NK-92 treated with Interleukin-12 subunit alpha and Interleukin-12 subunit beta, amount 100 ng/mL, for 24 hours (cell line): ENCODE measurements at regions not wholly inside any gene's neighbourhood (a gene's known extent, or its start where the extent isn't known, plus 50 kb on each side); places are given as distances from the start of the nearest gene placed in this dataset.
"Not testable (repeated sequence)": the region's sequence is repeated elsewhere in the genome, so short reads cannot be mapped to it uniquely, and the experiment has no call there.

Experiments
- DNase-seq: peaks from one replicate; lab custom pipeline; 2025; lab: John Stamatoyannopoulos, UW

- no peak for DNase-seq
Measured at GRCh38 chr12:131375261-131375971, 335.5 kb upstream of the SFSWAP start.

GRCh38 chr12:131375972-131376345 is 334.9 kb upstream of the SFSWAP start:
- DNase-seq, result no peak

GRCh38 chr12:131378176-131378842 is 332.6 kb upstream of the SFSWAP start:
- DNase-seq, result no peak

GRCh38 chr12:131378861-131379665 is 331.8 kb upstream of the SFSWAP start:
- no peak for DNase-seq

- no peak for DNase-seq
Measured at GRCh38 chr12:131379738-131380137, 331.2 kb upstream of the SFSWAP start.

GRCh38 chr12:131380220-131380964 is 330.5 kb upstream of the SFSWAP start:
- DNase-seq, result no peak

GRCh38 chr12:131380965-131381705 is 329.8 kb upstream of the SFSWAP start:
- no peak for DNase-seq

- no peak for DNase-seq
Measured at GRCh38 chr12:131381716-131382430, 329.0 kb upstream of the SFSWAP start.

GRCh38 chr12:131383291-131383690 is 327.6 kb upstream of the SFSWAP start:
- no peak for DNase-seq

- DNase-seq, result no peak
Measured at GRCh38 chr12:131383741-131384543, 326.9 kb upstream of the SFSWAP start.

GRCh38 chr12:131384544-131384855 is 326.4 kb upstream of the SFSWAP start:
- DNase-seq, result no peak

GRCh38 chr12:131385313-131386166 is 325.4 kb upstream of the SFSWAP start:
- no peak for DNase-seq

- no peak for DNase-seq
Measured at GRCh38 chr12:131386167-131386521, 324.7 kb upstream of the SFSWAP start.

GRCh38 chr12:131386781-131387180 is 324.1 kb upstream of the SFSWAP start:
- DNase-seq, result no peak

GRCh38 chr12:131387281-131388163 is 323.4 kb upstream of the SFSWAP start:
- DNase-seq, result no peak

GRCh38 chr12:131388164-131389053 is 322.5 kb upstream of the SFSWAP start:
- not testable (repeated sequence) for DNase-seq
